ENCODE measurements at regions not wholly inside any gene's neighbourhood (a gene's known extent, or its start where the extent isn't known, plus 50 kb on each side); places are given as distances from the start of the nearest gene placed in this dataset.

- Histone ChIP-seq H3K9me1 (ENCODE audit: insufficient read depth, low read length) (no peaks in the 10 kb centered on the region), H2BK120ac (ENCODE audit: low read depth, low read length) (no peak overlapping the region), H3K56ac (ENCODE audit: extremely low read depth, insufficient read depth, low read length) (no peak overlapping the region), H3K9me3 (ENCODE audit: control insufficient read depth, insufficient read depth, low read length) (peaks cover 2% of the 10 kb centered on the region; the same call in 1 of the 2 replicates), H3K4ac (ENCODE audit: low read depth, low read length) (no peak overlapping the region), H3K27ac (ENCODE audit: insufficient read depth, low read length) (no peak overlapping the region), H2BK15ac (ENCODE audit: low read depth, low read length) (no peak overlapping the region), H4K5ac (ENCODE audit: low read depth, low read length) (no peak overlapping the region), H3K9ac (ENCODE audit: low read depth, low read length) (no peak overlapping the region), H4K8ac (ENCODE audit: low read depth in 2 of 2, low read length in 2 of 2) (no peak overlapping the region), H4K20me1 (ENCODE audit: insufficient read depth, low read length) (no peaks in the 10 kb centered on the region), H3K14ac (replicated peaks; ENCODE audit: low read depth, low read length) (no peak overlapping the region), H2AK5ac (ENCODE audit: low read depth, low read length) (no peak overlapping the region), H2AFZ (replicated peaks; ENCODE audit: low read length, poor library complexity) (no peak overlapping the region), H3K36me3 (ENCODE audit: control insufficient read depth, insufficient read depth, low read length) (no peaks in the 10 kb centered on the region), H3K18ac (ENCODE audit: low read depth, low read length) (no peak overlapping the region), H3K4me2 (ENCODE audit: low read depth, low read length) (no peak overlapping the region), H3K23ac (ENCODE audit: low read depth, low read length) (no peak overlapping the region), H3K27me3 (ENCODE audit: control insufficient read depth, insufficient read depth, low read length) (no peaks in the 10 kb centered on the region), H3K79me1 (ENCODE audit: low read depth in 1 of 2, low read length in 2 of 2) (no peaks in the 10 kb centered on the region), H4K91ac (ENCODE audit: insufficient read depth, low read depth, low read length) (no peak overlapping the region), H2BK5ac (ENCODE audit: low read depth, low read length, poor library complexity, severe bottlenecking) (no peak overlapping the region), H2AK9ac (replicated peaks; ENCODE audit: low read depth, low read length, poor library complexity) (no peak overlapping the region), H3K4me1 (ENCODE audit: control insufficient read depth, insufficient read depth, low read length) (no peaks in the 10 kb centered on the region), H3K4me3 (ENCODE audit: insufficient read depth, low read depth, low read length) (no peak overlapping the region), H2BK20ac (ENCODE audit: low read depth, low read length) (no peak overlapping the region)
- TF ChIP-seq MAZ (IDR thresholded peaks at IDR 0.05; ENCODE audit: borderline replicate concordance, low read depth, low read length) (no peak), NFE2L2 (IDR thresholded peaks at IDR 0.05; ENCODE audit: low read depth, low read length) (no peak), RCOR1 (IDR thresholded peaks at IDR 0.05; ENCODE audit: insufficient replicate concordance, low read length) (no peak), MAFK (IDR thresholded peaks at IDR 0.05; ENCODE audit: low read depth, low read length) (no peak), FOS (IDR thresholded peaks at IDR 0.05; ENCODE audit: low read depth, low read length) (no peak), MXI1 (IDR thresholded peaks at IDR 0.05; ENCODE audit: borderline replicate concordance, low read depth, low read length) (no peak), ELK1 (IDR thresholded peaks at IDR 0.05; ENCODE audit: borderline replicate concordance, low read depth, low read length) (no peak), RAD21 (IDR thresholded peaks at IDR 0.05; ENCODE audit: low read length) (no peak), BHLHE40 (IDR thresholded peaks at IDR 0.05; ENCODE audit: low read depth, low read length) (no peak), POLR2A (IDR thresholded peaks at IDR 0.05; ENCODE audit: low read depth, low read length) (no peak), SMC3 (IDR thresholded peaks at IDR 0.05; ENCODE audit: low read depth, low read length) (no peak), CTCF (conservative IDR thresholded peaks at IDR 0.05; ENCODE audit: low read depth, low read length) (no peak), RFX5 (IDR thresholded peaks at IDR 0.05; ENCODE audit: low read depth, low read length) (no peak), USF2 (IDR thresholded peaks at IDR 0.05; ENCODE audit: low read depth, low read length) (no peak), CEBPB (IDR thresholded peaks at IDR 0.05; ENCODE audit: low read depth, low read length) (no peak), CHD1 (IDR thresholded peaks at IDR 0.05; ENCODE audit: low read depth, low read length) (no peak)
- DNase-seq, result no peak
- in situ Hi-C loops (cut with MboI; ENCODE audit: low sequenced_read_pairs), result no loop called here
- intact Hi-C loops (cut with micrococcal nuclease), result no loop called here
- ChIA-PET POLR2A (ENCODE audit: unreplicated experiment) (no interaction called here), CTCF (no interaction called here)
- no peak for ATAC-seq (ENCODE audit: low read depth)
- dilution Hi-C loops (cut with HindIII; ENCODE audit: low sequenced_read_pairs, unreplicated experiment), result no loop called here
- WGBS, 2 experiments (ENCODE audit: extremely low coverage in 2 of 2, insufficient read length in 1 of 2), result 17% methylated on average over 2 of the region's 2 CpGs; no CpG with 5 or more reads in 1 of the 2 experiments
- no TSS peak for BruUV-seq (replicated peaks)
These were observed 88.1 kb upstream of the WSCD2 start for GRCh38 chr12:108040947-108041346.

Measured in IMR-90 (cell line).